Chondrocyte (in vitro differentiated cells): ENCODE measurements at regions not wholly inside any gene's neighbourhood (a gene's known extent, or its start where the extent isn't known, plus 50 kb on each side); places are given as distances from the start of the nearest gene placed in this dataset.

Experiments
- DNase-seq: peaks from one replicate; pipeline ENCODE4 v3.0.0; 2021; ENCODE audit warnings: mixed read lengths, low spot score
- H3K27ac Mint-ChIP-seq: one replicate; pipeline ENCODE4 v1.8.0; 2021; ENCODE audit warnings: mild to moderate bottlenecking, moderate library complexity, mixed read lengths; ENCODE audit not compliant: unreplicated experiment
- H3K27me3 Mint-ChIP-seq: 2 replicates; pipeline ENCODE4 v1.8.0; 2021; ENCODE audit warnings: low read depth, mixed read lengths
- H3K36me3 Mint-ChIP-seq: 2 replicates; pipeline ENCODE4 v1.8.0; 2021; ENCODE audit warnings: low read depth, mixed read lengths
- H3K4me1 Mint-ChIP-seq: 2 replicates; pipeline ENCODE4 v1.8.0; 2021; ENCODE audit warnings: low read depth, mild to moderate bottlenecking, mixed read lengths
- H3K4me3 Mint-ChIP-seq: one replicate; pipeline ENCODE4 v1.8.0; 2021; ENCODE audit warnings: mild to moderate bottlenecking, moderate library complexity, mixed read lengths; ENCODE audit not compliant: unreplicated experiment
- H3K9me3 Mint-ChIP-seq: 2 replicates; pipeline ENCODE4 v1.8.0; 2021; ENCODE audit warnings: low read depth, mixed read lengths
- CTCF ChIP-seq: fragments of 200-600 bp; sonication (generic); IDR thresholded peaks from 2 replicates; pipeline ENCODE4 v1.5.0; 2021; ENCODE audit warnings: antibody characterized with exemption, mild to moderate bottlenecking, moderate library complexity

- H3K4me3 Mint-ChIP-seq: no peak overlapping the region
- H3K9me3 Mint-ChIP-seq: no peaks in the 10 kb centered on the region
- no peaks in the 10 kb centered on the region for H3K27me3 Mint-ChIP-seq
- H3K4me1 Mint-ChIP-seq: peaks cover 43% of the 10 kb centered on the region
- DNase-seq: no peak
- no peak for TF ChIP-seq CTCF
- no peaks in the 10 kb centered on the region for H3K36me3 Mint-ChIP-seq
- peak overlapping the region; percentile 68 for H3K27ac Mint-ChIP-seq
Observed at GRCh38 chr2:19674051-19675002, 227.5 kb downstream of the TTC32 start.

GRCh38 chr2:19673213-19673791, 228.5 kb downstream of the TTC32 start:
- no peak for DNase-seq
- Mint-ChIP-seq H3K4me3 (no peak overlapping the region), H3K9me3 (no peaks in the 10 kb centered on the region), H3K27me3 (no peaks in the 10 kb centered on the region), H3K4me1 (peaks cover 43% of the 10 kb centered on the region), H3K36me3 (no peaks in the 10 kb centered on the region), H3K27ac (peak overlapping the region; percentile 42)
- TF ChIP-seq CTCF: no peak

- H3K4me3 Mint-ChIP-seq: no peak overlapping the region
- no peak overlapping the region for H3K27ac Mint-ChIP-seq
Observed at GRCh38 chr2:19671916-19672315, 229.9 kb downstream of the TTC32 start.

GRCh38 chr2:19671311-19671710, 230.5 kb downstream of the TTC32 start:
- DNase-seq: no peak
- TF ChIP-seq CTCF: no peak
- Mint-ChIP-seq H3K4me3 (no peak overlapping the region), H3K27ac (no peak overlapping the region), H3K9me3 (no peaks in the 10 kb centered on the region), H3K36me3 (no peaks in the 10 kb centered on the region), H3K27me3 (no peaks in the 10 kb centered on the region), H3K4me1 (peaks cover 41% of the 10 kb centered on the region)

More at GRCh38 chr2:19671916-19672315, 229.9 kb downstream of the TTC32 start:
- Mint-ChIP-seq H3K36me3 (no peaks in the 10 kb centered on the region), H3K27me3 (no peaks in the 10 kb centered on the region), H3K9me3 (no peaks in the 10 kb centered on the region), H3K4me1 (peaks cover 38% of the 10 kb centered on the region)
- TF ChIP-seq CTCF: no peak
- no peak for DNase-seq

GRCh38 chr2:19670303-19670702, 231.5 kb downstream of the TTC32 start:
- H3K4me3 Mint-ChIP-seq: no peak overlapping the region
- TF ChIP-seq CTCF: no peak
- H3K27ac Mint-ChIP-seq: no peak overlapping the region

More at GRCh38 chr2:19670303-19670702, 231.5 kb downstream of the TTC32 start:
- Mint-ChIP-seq H3K36me3 (no peaks in the 10 kb centered on the region), H3K4me1 (peaks cover 35% of the 10 kb centered on the region), H3K9me3 (no peaks in the 10 kb centered on the region), H3K27me3 (no peaks in the 10 kb centered on the region)
- DNase-seq: no peak
